WERI-Rb-1 (cell line): ENCODE measurements at regions not wholly inside any gene's neighbourhood (a gene's known extent, or its start where the extent isn't known, plus 50 kb on each side); places are given as distances from the start of the nearest gene placed in this dataset.

Experiments used
- DNase-seq: peaks from one replicate; pipeline ENCODE4 v3.0.0-alpha.2; 2020
- H3K27ac ChIP-seq: fragments of 250-450 bp; sonication (Bioruptor Pico); 2 replicates; pipeline ENCODE4 v1.5.1; 2020; ENCODE audit warnings: mild to moderate bottlenecking, moderate library complexity
- H3K27me3 ChIP-seq: fragments of 250-450 bp; sonication (Bioruptor Pico); 2 replicates; pipeline ENCODE4 v1.5.1; 2021; ENCODE audit warnings: mild to moderate bottlenecking, low read depth, moderate library complexity; ENCODE audit not compliant: insufficient read depth, severe bottlenecking
- H3K36me3 ChIP-seq: fragments of 250-450 bp; sonication (Bioruptor Pico); 2 replicates; pipeline ENCODE4 v1.5.1; 2020; ENCODE audit warnings: mild to moderate bottlenecking, moderate library complexity
- H3K4me3 ChIP-seq: 2 replicates; pipeline ENCODE4 v1.5.1; 2011; ENCODE audit warnings: low read depth, mild to moderate bottlenecking, control low read depth, low read length
- H3K9me3 ChIP-seq: fragments of 250-450 bp; sonication (Bioruptor Pico); 2 replicates; pipeline ENCODE4 v1.5.1; 2021; ENCODE audit warnings: mild to moderate bottlenecking, moderate library complexity; ENCODE audit not compliant: severe bottlenecking
- CTCF ChIP-seq: IDR thresholded peaks from 2 replicates; pipeline ENCODE4 v1.5.1; 2011; ENCODE audit warnings: low read depth, mild to moderate bottlenecking, control low read depth, inconsistent platforms, low read length

- Histone ChIP-seq H3K27me3 (no peaks in the 10 kb centered on the region), H3K4me3 (no peak overlapping the region), H3K36me3 (no peaks in the 10 kb centered on the region), H3K27ac (no peak overlapping the region), H3K9me3 (peaks cover 60% of the 10 kb centered on the region)
- DNase-seq, result no peak
- TF ChIP-seq CTCF, result no peak
Measured at GRCh38 chr9:129514497-129514867, 106.4 kb downstream of the C9orf50 start.

- DNase-seq, result no peak
- no peak overlapping the region for H3K4me3 ChIP-seq
- no peaks in the 10 kb centered on the region for H3K27me3 ChIP-seq
- H3K36me3 ChIP-seq, result no peaks in the 10 kb centered on the region
- no peak for TF ChIP-seq CTCF
- peaks cover 58% of the 10 kb centered on the region for H3K9me3 ChIP-seq
- no peak overlapping the region for H3K27ac ChIP-seq
Measured at GRCh38 chr9:129513856-129514496, 106.9 kb downstream of the C9orf50 start.

GRCh38 chr9:129513282-129513681 is 107.6 kb downstream of the C9orf50 start:
- peaks cover 52% of the 10 kb centered on the region for H3K9me3 ChIP-seq
- TF ChIP-seq CTCF, result no peak
- no peaks in the 10 kb centered on the region for H3K36me3 ChIP-seq
- no peak overlapping the region for H3K4me3 ChIP-seq
- H3K27me3 ChIP-seq, result no peaks in the 10 kb centered on the region
- no peak for DNase-seq
- no peak overlapping the region for H3K27ac ChIP-seq

GRCh38 chr9:129511285-129511900 is 109.5 kb downstream of the C9orf50 start:
- H3K4me3 ChIP-seq, result no peak overlapping the region
- TF ChIP-seq CTCF, result no peak

GRCh38 chr9:129509533-129509928 is 111.4 kb downstream of the C9orf50 start:
- Histone ChIP-seq H3K27me3 (no peaks in the 10 kb centered on the region), H3K36me3 (peaks cover under 1% of the 10 kb centered on the region; the same call in 1 of the 2 replicates), H3K9me3 (peaks cover 32% of the 10 kb centered on the region), H3K4me3 (no peak overlapping the region), H3K27ac (no peak overlapping the region)
- TF ChIP-seq CTCF, result no peak
- no peak for DNase-seq

More at GRCh38 chr9:129511285-129511900, 109.5 kb downstream of the C9orf50 start:
- Histone ChIP-seq H3K27me3 (no peaks in the 10 kb centered on the region), H3K27ac (no peak overlapping the region), H3K9me3 (peaks cover 37% of the 10 kb centered on the region), H3K36me3 (no peaks in the 10 kb centered on the region)
- DNase-seq, result no peak

- H3K9me3 ChIP-seq, result peaks cover 14% of the 10 kb centered on the region
- H3K27me3 ChIP-seq, result no peaks in the 10 kb centered on the region
- no peak overlapping the region for H3K27ac ChIP-seq
- no peak overlapping the region for H3K4me3 ChIP-seq
- DNase-seq, result no peak
- H3K36me3 ChIP-seq, result peaks cover 9% of the 10 kb centered on the region; the same call in 1 of the 2 replicates
- no peak for TF ChIP-seq CTCF
Measured at GRCh38 chr9:129507805-129508204, 113.1 kb downstream of the C9orf50 start.
